Kidney epithelial cell (primary cell): ENCODE measurements at regions not wholly inside any gene's neighbourhood (a gene's known extent, or its start where the extent isn't known, plus 50 kb on each side); places are given as distances from the start of the nearest gene placed in this dataset.

ENCODE experiments used
- DNase-seq: peaks from one replicate; pipeline ENCODE4 v3.0.0-alpha.2; 2010; ENCODE audit warnings: low read depth
- H3K27me3 ChIP-seq: 2 replicates; pipeline ENCODE4 v1.6.0; 2011; ENCODE audit warnings: low read length; ENCODE audit not compliant: control insufficient read depth, insufficient read depth
- H3K36me3 ChIP-seq: 2 replicates; pipeline ENCODE4 v1.5.1; 2011; ENCODE audit warnings: low read length; ENCODE audit not compliant: control insufficient read depth, insufficient read depth
- H3K4me3 ChIP-seq: 2 replicates; pipeline ENCODE4 v1.5.1; 2011; ENCODE audit warnings: low read depth, mild to moderate bottlenecking, control low read depth, low read length
- CTCF ChIP-seq: IDR thresholded peaks from 2 replicates; pipeline ENCODE4 v1.5.1; 2011; ENCODE audit warnings: mild to moderate bottlenecking, moderate library complexity, low read length, control low read depth, inconsistent platforms; ENCODE audit not compliant: insufficient read depth, poor library complexity, severe bottlenecking

GRCh38 chr10:62643606-62644587 is 160.6 kb upstream of the ADO start:
- DNase-seq = no peak
- Histone ChIP-seq H3K4me3 (no peak overlapping the region), H3K27me3 (no peaks in the 10 kb centered on the region), H3K36me3 (no peaks in the 10 kb centered on the region)
- TF ChIP-seq CTCF = no peak

- no peaks in the 10 kb centered on the region for H3K36me3 ChIP-seq
- DNase-seq = no peak
Measured at GRCh38 chr10:62647375-62648092, 157.0 kb upstream of the ADO start.

GRCh38 chr10:62648921-62649320 is 155.6 kb upstream of the ADO start:
- no peak for TF ChIP-seq CTCF
- H3K4me3 ChIP-seq = no peak overlapping the region
- H3K27me3 ChIP-seq = no peaks in the 10 kb centered on the region
- no peaks in the 10 kb centered on the region for H3K36me3 ChIP-seq
- no peak for DNase-seq

More at GRCh38 chr10:62647375-62648092, 157.0 kb upstream of the ADO start:
- H3K27me3 ChIP-seq = no peaks in the 10 kb centered on the region
- no peak overlapping the region for H3K4me3 ChIP-seq
- no peak for TF ChIP-seq CTCF

GRCh38 chr10:62650411-62650810 is 154.1 kb upstream of the ADO start:
- Histone ChIP-seq H3K27me3 (no peaks in the 10 kb centered on the region), H3K36me3 (no peaks in the 10 kb centered on the region), H3K4me3 (no peak overlapping the region)
- DNase-seq = no peak
- TF ChIP-seq CTCF = no peak

GRCh38 chr10:62651341-62651740 is 153.2 kb upstream of the ADO start:
- Histone ChIP-seq H3K36me3 (no peaks in the 10 kb centered on the region), H3K4me3 (no peak overlapping the region), H3K27me3 (no peaks in the 10 kb centered on the region)
- no peak for TF ChIP-seq CTCF
- DNase-seq = no peak
